PC-3 (cell line): ENCODE measurements at regions not wholly inside any gene's neighbourhood (a gene's known extent, or its start where the extent isn't known, plus 50 kb on each side); places are given as distances from the start of the nearest gene placed in this dataset.

ENCODE experiments used
- CTCF ChIP-seq: fragments of 300-600 bp; sonication (generic); conservative IDR thresholded peaks from 2 replicates; pipeline ENCODE4 v1.5.1; 2017; ENCODE audit warnings: antibody characterized with exemption, low read depth, mild to moderate bottlenecking, low read length
- EZH2 ChIP-seq: fragments of 300-600 bp; sonication (generic); IDR thresholded peaks from one replicate; pipeline ENCODE4 v1.6.1; 2017; ENCODE audit warnings: antibody characterized with exemption, mild to moderate bottlenecking, low read length; ENCODE audit not compliant: unreplicated experiment
- EZH2phosphoT487 ChIP-seq: fragments of 300-600 bp; sonication (generic); IDR thresholded peaks from 2 replicates; pipeline ENCODE4 v1.6.1; 2018; ENCODE audit warnings: mild to moderate bottlenecking, antibody characterized with exemption, low read length, borderline replicate concordance

GRCh38 chr13:64078480-64078936 lies 2662.9 kb upstream of the PCDH20 start:
- TF ChIP-seq CTCF (no peak), EZH2 (no peak), EZH2phosphoT487 (no peak)
